SK-N-MC (cell line): ENCODE measurements at regions not wholly inside any gene's neighbourhood (a gene's known extent, or its start where the extent isn't known, plus 50 kb on each side); places are given as distances from the start of the nearest gene placed in this dataset.

Source experiments
- EZH2 ChIP-seq: fragments of 200-600 bp; sonication (generic); IDR thresholded peaks from one replicate; pipeline ENCODE4 v1.6.1; 2017; ENCODE audit warnings: antibody characterized with exemption
- POLR2AphosphoS5 ChIP-seq: IDR thresholded peaks from 2 replicates; pipeline ENCODE4 v1.6.1; 2012; ENCODE audit warnings: mild to moderate bottlenecking, low read depth, low read length, borderline replicate concordance

- no peak for TF ChIP-seq EZH2
- TF ChIP-seq POLR2AphosphoS5, result no peak
These were observed 169.4 kb downstream of the IRX2 start for GRCh38 chr5:2582106-2582505.
